Aorta (tissue), 5 donors: ENCODE measurements at regions not wholly inside any gene's neighbourhood (a gene's known extent, or its start where the extent isn't known, plus 50 kb on each side); places are given as distances from the start of the nearest gene placed in this dataset.

ENCODE experiments used
- ATAC-seq: fragments of 200-7000 bp; cut with Tn5 transposase; one replicate; pipeline ENCODE4 v1.9.1; 2022; ENCODE audit warnings: moderate library complexity; ENCODE audit not compliant: low FRiP score
- DNase-seq, 2 donors: peaks; one replicate each; pipeline ENCODE4 v3.0.0-alpha.2; 2020
- H3K27ac ChIP-seq, 2 donors: one replicate each; pipeline ENCODE4 v1.5.1; 2013; ENCODE audit warnings: low read length in 2 of 2, mild to moderate bottlenecking in 2 of 2, moderate library complexity in 2 of 2, control low read depth in 1 of 2, inconsistent platforms in 1 of 2, low read depth in 1 of 2
- H3K27me3 ChIP-seq, 2 donors: one replicate each; pipeline ENCODE4 v1.6.1; 2013; ENCODE audit warnings: control low read depth in 1 of 2, low read length in 1 of 2, mild to moderate bottlenecking in 1 of 2, moderate library complexity in 1 of 2; ENCODE audit not compliant: insufficient read depth in 2 of 2, control insufficient read depth in 1 of 2
- H3K36me3 ChIP-seq, 2 donors: one replicate each; pipeline ENCODE4 v1.6.1; 2013; ENCODE audit warnings: control low read depth in 1 of 2, low read length in 1 of 2, mild to moderate bottlenecking in 1 of 2; ENCODE audit not compliant: insufficient read depth in 2 of 2, control insufficient read depth in 1 of 2
- H3K4me1 ChIP-seq, 2 donors: one replicate each; pipeline ENCODE4 v1.6.1; 2013; ENCODE audit warnings: low read length in 2 of 2, control low read depth in 1 of 2, mild to moderate bottlenecking in 1 of 2, moderate library complexity in 1 of 2; ENCODE audit not compliant: insufficient read depth in 2 of 2, control insufficient read depth in 1 of 2
- H3K4me3 ChIP-seq, 2 donors: one replicate each; pipeline ENCODE4 v1.5.1; 2013; ENCODE audit warnings: low read length in 2 of 2, control low read depth in 1 of 2, mild to moderate bottlenecking in 1 of 2
- H3K9me3 ChIP-seq: one replicate; pipeline ENCODE4 v1.6.1; 2013; ENCODE audit warnings: mild to moderate bottlenecking, low read length; ENCODE audit not compliant: control insufficient read depth
- WGBS, 2 donors: extraction: QIAGEN DNeasy Blood & Tissue Kit; methylation state at CpG; one replicate each; pipeline ENCODE4 v1.1.7; 2013; 5-methylcytosine and 5-hydroxymethylcytosine counted together
- intact Hi-C, 2 donors: fragments of 100-400 bp; cut with DNase I; formaldehyde crosslinking; loops; one replicate each; pipeline versions ENCODE4 v1.14.2 to v1.15.0; 2022
- donor health status: healthy with polysubstance abuse.
- donor health status: Bipolar disorder and iron deficiency.
- donor health status: DM: no; HTN: no; CAD: no.
- donor health status: DM: no; HTN: no; CAD: no.
- donor health status: DM: yes; HTN: yes; CAD: no.

DNA sequence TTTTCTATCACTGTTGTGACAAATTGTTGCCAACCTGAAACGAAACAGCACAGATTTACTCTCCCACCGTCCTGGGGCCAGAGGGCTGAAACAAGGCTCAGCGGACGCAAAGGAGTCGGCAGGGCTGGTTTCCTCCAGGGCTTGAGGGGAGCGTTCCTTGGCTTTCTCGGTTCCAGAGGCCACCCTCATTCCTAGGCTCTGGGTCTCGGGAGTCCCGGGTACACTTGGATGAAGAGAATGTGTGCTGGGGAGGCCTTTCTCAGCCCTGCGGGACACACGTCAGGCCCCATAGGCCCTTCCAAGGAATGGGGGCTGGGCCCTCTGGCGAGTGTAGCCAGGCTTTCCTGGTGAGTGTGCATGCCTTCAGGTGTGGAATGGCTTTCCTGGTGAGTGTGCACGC is 287.3 kb upstream of the HS6ST1 start:
- DNase-seq (peak in 1 of 2 donors; percentile 59), ATAC-seq (no peak)
- Histone ChIP-seq H3K4me1 (no peaks in the 10 kb centered on the region), H3K9me3 (no peaks in the 10 kb centered on the region), H3K4me3 (no peak overlapping the region), H3K27ac (no peak overlapping the region), H3K27me3 (no peaks in the 10 kb centered on the region), H3K36me3 (no peaks in the 10 kb centered on the region)
- intact Hi-C loops: no loop called here
- 96 to 97% methylated on average over 13 of the region's 13 CpGs for WGBS, 2 donors

DNA sequence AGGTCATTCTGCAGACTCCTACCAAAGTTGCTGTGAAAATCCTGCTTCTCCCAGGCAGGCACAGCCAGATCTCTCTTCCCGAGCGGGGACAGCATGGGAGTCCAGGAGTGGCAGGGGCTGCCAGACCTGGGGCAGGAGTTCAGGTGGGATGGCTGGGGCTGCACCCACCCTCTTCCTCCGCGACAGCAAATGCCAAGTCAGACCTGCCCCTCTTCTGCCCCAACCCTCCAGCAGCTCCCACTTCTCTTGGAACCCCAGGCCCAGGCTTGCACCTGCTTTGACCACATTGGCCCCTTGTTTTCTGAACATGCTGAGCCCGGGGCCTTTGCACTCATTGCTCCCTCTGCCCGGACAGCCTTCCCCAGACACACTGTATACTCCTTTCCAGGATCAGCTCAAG is 288.2 kb upstream of the HS6ST1 start:
- DNase-seq (peak in 1 of 2 donors; percentile 41), ATAC-seq (no peak)
- Histone ChIP-seq H3K4me3 (no peak overlapping the region), H3K27me3 (no peaks in the 10 kb centered on the region), H3K4me1 (no peaks in the 10 kb centered on the region), H3K27ac (no peak overlapping the region), H3K9me3 (no peaks in the 10 kb centered on the region), H3K36me3 (no peaks in the 10 kb centered on the region)
- WGBS, 2 donors: 96% methylated on average over 6 of the region's 6 CpGs
- intact Hi-C loops: no loop called here

DNA sequence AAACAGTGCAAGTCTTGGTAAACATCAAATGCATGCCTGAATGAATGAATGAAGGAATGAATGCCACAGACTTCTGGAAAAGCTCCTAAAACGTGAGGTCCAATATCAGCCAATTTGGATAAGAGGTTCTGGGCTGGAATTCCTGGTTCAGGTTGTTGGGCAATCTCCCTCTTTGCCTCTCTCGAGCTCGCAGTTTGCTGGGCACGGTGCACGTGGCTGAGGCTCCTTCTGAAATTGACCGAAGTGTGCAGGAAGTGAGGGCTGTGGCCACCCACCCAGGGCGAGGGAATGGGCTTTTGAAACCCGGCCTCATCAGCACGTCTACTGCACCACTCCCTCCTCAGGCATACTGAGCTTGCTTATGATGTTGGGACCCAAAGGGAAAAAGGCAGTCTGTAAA is 288.8 kb upstream of the HS6ST1 start:
- Histone ChIP-seq H3K4me1 (no peaks in the 10 kb centered on the region), H3K9me3 (no peaks in the 10 kb centered on the region), H3K36me3 (no peaks in the 10 kb centered on the region), H3K27ac (no peak overlapping the region), H3K27me3 (no peaks in the 10 kb centered on the region), H3K4me3 (no peak overlapping the region)
- peak in 1 of 2 donors; percentile 67 for DNase-seq
- ATAC-seq: no peak
- 23 to 32% methylated on average over 9 of the region's 9 CpGs for WGBS, 2 donors
- intact Hi-C loops: no loop called here

DNA sequence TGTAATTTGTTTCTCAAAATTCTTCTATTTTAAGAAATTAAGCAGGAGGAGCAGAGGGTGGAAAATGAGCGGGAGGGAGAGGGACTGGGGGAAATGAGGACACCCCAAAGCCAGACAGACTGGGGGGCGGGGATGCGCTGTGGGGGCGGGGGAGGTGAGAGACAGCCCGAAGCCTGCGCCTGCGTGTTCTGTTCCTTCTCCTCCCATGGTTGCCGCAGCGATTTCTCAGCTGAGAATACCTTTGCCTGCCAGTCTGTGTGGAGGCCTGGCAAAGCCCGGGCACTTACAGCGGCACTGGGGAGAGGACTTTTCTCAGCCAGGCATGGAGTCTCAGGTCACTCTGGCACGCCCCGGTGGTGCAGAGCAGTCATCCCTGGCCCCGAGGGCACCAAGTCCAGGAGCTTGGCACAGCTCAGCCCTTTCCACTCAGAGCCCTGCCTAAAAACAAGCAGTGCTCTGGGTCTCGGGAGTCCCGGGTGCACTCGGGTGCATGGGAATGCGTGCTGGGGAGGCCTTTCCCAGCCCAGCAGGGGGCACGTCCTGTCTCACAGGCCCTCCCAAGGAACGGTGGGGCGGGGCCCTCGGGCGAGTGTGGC is 289.3 kb upstream of the HS6ST1 start:
- 18 to 30% methylated on average over 23 of the region's 23 CpGs for WGBS, 2 donors
- no peaks in the 10 kb centered on the region for H3K36me3 ChIP-seq
- ATAC-seq: peak; percentile 30
- H3K4me1 ChIP-seq: no peaks in the 10 kb centered on the region
- H3K9me3 ChIP-seq: no peaks in the 10 kb centered on the region
- no peaks in the 10 kb centered on the region for H3K27me3 ChIP-seq
- peak overlapping the region in 1 of 2 donors; percentile 23 for H3K27ac ChIP-seq
- no peak overlapping the region for H3K4me3 ChIP-seq
- intact Hi-C loops: no loop called here
- DNase-seq: peak in 1 of 2 donors; percentile 78

DNA sequence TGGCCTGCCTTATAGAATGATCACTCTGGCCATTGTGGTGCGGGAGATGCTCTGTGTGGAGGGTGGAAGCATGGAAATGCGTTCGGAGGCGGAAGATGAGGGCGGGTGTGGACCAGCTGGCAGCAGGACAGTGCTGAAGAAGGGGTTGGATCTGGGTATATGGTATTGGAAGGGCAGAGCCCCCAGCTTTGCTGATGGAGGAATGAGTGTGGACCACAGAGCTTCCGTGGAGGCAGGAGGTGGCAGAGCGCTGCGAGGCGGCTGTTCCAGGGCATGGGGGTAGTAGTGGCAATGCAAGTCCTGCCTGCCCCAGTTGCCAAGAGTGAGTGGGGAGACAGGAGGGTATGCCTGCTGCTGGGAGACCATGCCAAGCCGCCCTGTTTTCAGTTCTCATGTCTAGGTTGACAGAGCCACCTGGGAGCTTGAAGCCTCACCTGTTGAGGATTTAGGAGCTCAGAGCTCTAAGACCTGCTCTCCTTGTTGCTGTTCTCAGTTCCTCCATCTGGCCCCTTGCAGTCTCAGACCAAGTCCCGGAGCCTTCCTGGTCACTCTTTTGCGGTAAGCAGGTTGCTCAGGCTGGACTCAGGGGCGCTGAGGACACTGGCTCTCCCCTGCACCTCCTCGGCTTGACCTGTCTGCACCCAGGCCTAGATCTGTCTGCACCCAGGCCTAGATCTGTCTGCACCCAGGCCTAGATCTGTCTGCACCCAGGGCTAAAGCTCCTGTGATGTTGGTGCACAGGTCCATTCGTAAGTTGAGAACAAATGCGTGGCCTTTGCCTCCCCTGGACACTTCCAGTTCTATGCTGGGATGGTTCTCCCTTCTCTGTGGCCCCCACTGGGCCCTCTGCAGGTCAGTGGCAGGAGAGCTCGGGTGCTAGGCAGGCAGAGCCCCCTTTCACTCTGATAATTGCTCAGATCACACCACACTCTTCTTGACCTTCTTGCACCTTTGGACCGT is 290.5 kb upstream of the HS6ST1 start:
- no peaks in the 10 kb centered on the region for H3K27me3 ChIP-seq
- H3K9me3 ChIP-seq: no peaks in the 10 kb centered on the region
- WGBS, 2 donors: 97 to 98% methylated on average over 18 of the region's 18 CpGs
- H3K4me3 ChIP-seq: no peak overlapping the region
- DNase-seq: peak in 1 of 2 donors; percentile 64
- H3K27ac ChIP-seq: no peak overlapping the region
- H3K36me3 ChIP-seq: no peaks in the 10 kb centered on the region
- no peaks in the 10 kb centered on the region for H3K4me1 ChIP-seq
- ATAC-seq: no peak
- intact Hi-C loops: no loop called here

DNA sequence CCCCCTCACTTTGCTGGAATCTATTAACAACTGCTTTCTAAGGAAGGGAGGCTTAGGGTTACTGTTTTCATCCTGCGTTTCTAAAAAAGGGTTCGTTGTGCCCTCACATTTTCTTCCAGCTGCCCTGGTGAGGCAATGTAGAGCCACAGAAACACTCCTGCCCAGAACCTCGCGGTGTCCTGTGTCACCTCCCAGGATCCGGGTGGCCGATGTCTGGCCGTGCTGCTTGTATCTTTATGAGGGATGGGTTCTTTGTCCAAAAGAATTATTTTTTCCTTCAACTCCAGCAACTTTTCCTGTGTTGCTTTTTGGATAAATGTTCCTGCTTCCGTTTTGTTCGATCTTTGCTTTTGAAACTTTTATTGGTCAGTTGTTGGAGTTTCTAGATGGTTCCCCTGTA is 291.8 kb upstream of the HS6ST1 start:
- H3K27ac ChIP-seq: no peak overlapping the region
- H3K4me3 ChIP-seq: no peak overlapping the region
- no peaks in the 10 kb centered on the region for H3K36me3 ChIP-seq
- 96% methylated on average over 9 of the region's 9 CpGs for WGBS, 2 donors
- no peaks in the 10 kb centered on the region for H3K9me3 ChIP-seq
- DNase-seq (peak in 1 of 2 donors; percentile 37), ATAC-seq (no peak)
- intact Hi-C loops: no loop called here
- H3K4me1 ChIP-seq: no peaks in the 10 kb centered on the region
- H3K27me3 ChIP-seq: no peaks in the 10 kb centered on the region

DNA sequence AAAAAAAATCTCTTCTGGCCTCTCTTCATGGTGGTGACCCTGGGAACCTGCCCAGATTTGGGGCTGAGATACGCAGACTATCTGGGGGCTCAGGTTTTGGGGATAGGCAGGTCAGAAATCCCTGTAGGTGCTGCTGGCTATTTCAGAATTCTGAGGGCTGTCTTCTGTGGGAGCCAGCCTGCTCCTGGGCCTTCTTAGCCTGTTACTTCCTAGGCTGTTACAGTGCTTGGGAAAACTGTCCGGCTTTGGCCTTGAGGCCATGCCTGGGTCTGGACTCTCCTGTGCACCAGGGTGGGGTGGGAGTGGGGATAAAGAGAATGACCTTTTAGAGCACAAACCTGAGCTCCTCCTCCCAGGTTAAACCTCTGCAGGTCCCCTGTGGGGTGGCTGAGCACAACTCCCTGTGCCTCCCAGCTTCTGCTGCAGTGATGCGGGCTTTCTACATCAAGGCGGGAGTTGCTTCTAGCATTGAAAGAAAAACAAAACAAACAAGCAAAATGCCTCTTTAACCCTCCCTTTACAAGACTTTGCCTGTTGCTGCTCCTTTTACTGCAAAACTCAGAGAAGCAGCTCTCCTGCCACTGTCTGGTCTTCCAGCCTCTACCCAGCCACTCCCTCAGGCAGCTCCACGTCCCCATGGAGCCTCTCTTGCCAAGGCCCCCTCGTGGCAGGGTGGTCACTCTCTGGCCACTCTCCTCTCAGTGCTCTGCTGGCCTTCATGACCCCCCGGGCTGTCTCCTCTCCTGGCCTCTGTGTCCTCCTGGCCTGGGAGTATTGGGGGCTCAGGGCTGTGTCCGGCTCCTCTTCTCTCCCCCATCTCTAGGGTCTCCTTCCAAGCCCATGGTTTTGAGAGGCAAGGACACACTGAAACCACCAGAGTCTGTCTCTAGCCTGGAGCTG is 293.0 kb upstream of the HS6ST1 start:
- WGBS, 2 donors: 89 to 92% methylated on average over 8 of the region's 8 CpGs

DNA sequence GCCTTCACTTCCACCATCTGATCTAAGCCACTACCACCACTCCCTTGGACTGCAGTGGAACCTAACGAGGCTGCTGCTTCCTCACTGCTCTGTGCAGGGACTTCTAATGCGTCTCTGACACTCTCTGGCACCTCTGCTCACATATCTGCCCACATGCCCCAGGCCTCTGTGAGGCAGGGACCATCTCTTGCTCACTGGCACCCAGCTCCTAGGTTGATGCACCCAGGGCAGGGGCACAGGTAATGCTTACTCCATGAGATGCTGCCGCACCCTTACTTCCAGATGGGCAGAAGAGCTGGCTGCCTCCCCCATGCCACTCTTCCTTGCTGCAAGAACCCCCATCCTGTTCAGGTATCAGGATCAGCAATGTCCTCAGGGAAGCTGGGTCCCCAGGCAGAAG is 294.0 kb upstream of the HS6ST1 start:
- Histone ChIP-seq H3K36me3 (no peaks in the 10 kb centered on the region), H3K27ac (no peak overlapping the region), H3K4me3 (no peak overlapping the region), H3K4me1 (no peaks in the 10 kb centered on the region), H3K27me3 (no peaks in the 10 kb centered on the region), H3K9me3 (no peaks in the 10 kb centered on the region)
- DNase-seq (peak; percentile 33), ATAC-seq (no peak)
- intact Hi-C loops: no loop called here
- 92 to 97% methylated on average over 3 of the region's 3 CpGs for WGBS, 2 donors

More for the DNA sequence above, 293.0 kb upstream of the HS6ST1 start:
- DNase-seq: peak; percentile 39 to 67
- H3K36me3 ChIP-seq: no peaks in the 10 kb centered on the region
- no peak overlapping the region for H3K4me3 ChIP-seq
- no peaks in the 10 kb centered on the region for H3K9me3 ChIP-seq
- no peak overlapping the region for H3K27ac ChIP-seq
- H3K4me1 ChIP-seq: no peaks in the 10 kb centered on the region
- ATAC-seq: no peak
- intact Hi-C loops: no loop called here
- no peaks in the 10 kb centered on the region for H3K27me3 ChIP-seq
